ENCODE measurements at regions not wholly inside any gene's neighbourhood (a gene's known extent, or its start where the extent isn't known, plus 50 kb on each side); places are given as distances from the start of the nearest gene placed in this dataset.

- no peak for DNase-seq
- H3K9me3 ChIP-seq: peaks cover 0 to 29% (median under 1%) of the 10 kb centered on the region in 12 donors
- no peak for TF ChIP-seq POLR2A (IDR thresholded peaks at IDR 0.05)
- TF ChIP-seq, protein P1, sequence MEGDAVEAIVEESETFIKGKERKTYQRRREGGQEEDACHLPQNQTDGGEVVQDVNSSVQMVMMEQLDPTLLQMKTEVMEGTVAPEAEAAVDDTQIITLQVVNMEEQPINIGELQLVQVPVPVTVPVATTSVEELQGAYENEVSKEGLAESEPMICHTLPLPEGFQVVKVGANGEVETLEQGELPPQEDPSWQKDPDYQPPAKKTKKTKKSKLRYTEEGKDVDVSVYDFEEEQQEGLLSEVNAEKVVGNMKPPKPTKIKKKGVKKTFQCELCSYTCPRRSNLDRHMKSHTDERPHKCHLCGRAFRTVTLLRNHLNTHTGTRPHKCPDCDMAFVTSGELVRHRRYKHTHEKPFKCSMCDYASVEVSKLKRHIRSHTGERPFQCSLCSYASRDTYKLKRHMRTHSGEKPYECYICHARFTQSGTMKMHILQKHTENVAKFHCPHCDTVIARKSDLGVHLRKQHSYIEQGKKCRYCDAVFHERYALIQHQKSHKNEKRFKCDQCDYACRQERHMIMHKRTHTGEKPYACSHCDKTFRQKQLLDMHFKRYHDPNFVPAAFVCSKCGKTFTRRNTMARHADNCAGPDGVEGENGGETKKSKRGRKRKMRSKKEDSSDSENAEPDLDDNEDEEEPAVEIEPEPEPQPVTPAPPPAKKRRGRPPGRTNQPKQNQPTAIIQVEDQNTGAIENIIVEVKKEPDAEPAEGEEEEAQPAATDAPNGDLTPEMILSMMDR (IDR thresholded peaks at IDR 0.05): no peak
- intact Hi-C loops (cut with DNase I): no loop called here
- no peak overlapping the region for H3K4me3 ChIP-seq
- H3K36me3 ChIP-seq: no peaks in the 10 kb centered on the region
- no peak for ATAC-seq
- 76 to 79% (median 78%) methylated on average over 4 of the region's 4 CpGs for WGBS, 4 donors
- no peak overlapping the region for H3K27ac ChIP-seq
- no peaks in the 10 kb centered on the region for H3K4me1 ChIP-seq
- no peaks in the 10 kb centered on the region for H3K27me3 ChIP-seq
Measured at GRCh38 chr13:57865600-57866294, 234.2 kb downstream of the PCDH17 start.

- no peak overlapping the region for H3K4me3 ChIP-seq
- intact Hi-C loops (cut with DNase I): no loop called here
- TF ChIP-seq, protein P1 (IDR thresholded peaks at IDR 0.05): no peak
- DNase-seq (peak in 4 of 5 donors; percentile 15 to 56 (median 25)), ATAC-seq (peak; percentile 81 to 99 (median 95))
- no peaks in the 10 kb centered on the region for H3K27me3 ChIP-seq
- no peaks in the 10 kb centered on the region for H3K4me1 ChIP-seq
- no peaks in the 10 kb centered on the region for H3K36me3 ChIP-seq
- H3K9me3 ChIP-seq: peaks cover 0 to 7% (median 0%) of the 10 kb centered on the region in 12 donors
- 29 to 39% (median 30%) methylated on average over 3 of the region's 3 CpGs for WGBS, 4 donors
- H3K27ac ChIP-seq: peak overlapping the region in 2 of 12 donors; percentile 20 to 42
Measured at GRCh38 chr13:57874530-57874929, 243.0 kb downstream of the PCDH17 start.

DNA sequence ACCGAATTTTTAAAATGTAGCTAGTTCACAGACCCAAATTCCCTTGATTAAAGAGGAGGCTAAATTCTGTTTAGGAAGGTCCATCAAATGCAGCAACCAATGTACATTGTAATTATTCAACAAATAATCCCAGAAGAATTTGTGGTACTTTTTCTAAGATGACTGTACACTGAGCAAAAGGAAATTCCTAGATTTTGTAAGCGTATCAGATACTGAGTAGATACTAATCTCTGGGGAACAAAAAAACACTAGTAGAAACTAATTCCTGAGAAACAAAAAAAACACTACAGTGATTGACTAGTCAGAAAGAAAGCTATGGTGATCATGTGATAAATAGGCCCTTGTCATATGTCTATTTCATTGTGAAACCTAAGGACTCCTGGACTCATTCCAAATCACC lies 246.1 kb downstream of the PCDH17 start:
- no peak for DNase-seq
- H3K27ac ChIP-seq: no peak overlapping the region
- H3K4me1 ChIP-seq: no peaks in the 10 kb centered on the region
- no peak overlapping the region for H3K4me3 ChIP-seq
- WGBS, 4 donors: 86 to 93% (median 92%) methylated on average over 2 of the region's 2 CpGs
- intact Hi-C loops (cut with DNase I): no loop called here
- TF ChIP-seq POLR2A (IDR thresholded peaks at IDR 0.05): no peak
- TF ChIP-seq, protein P1 (IDR thresholded peaks at IDR 0.05): no peak
- H3K27me3 ChIP-seq: no peaks in the 10 kb centered on the region
- H3K36me3 ChIP-seq: no peaks in the 10 kb centered on the region
- H3K9me3 ChIP-seq: no peaks in the 10 kb centered on the region
- ATAC-seq: no peak

- no peaks in the 10 kb centered on the region for H3K36me3 ChIP-seq
- DNase-seq: no peak
- H3K27ac ChIP-seq: no peak overlapping the region
- TF ChIP-seq POLR2A (IDR thresholded peaks at IDR 0.05): no peak
- TF ChIP-seq, protein P1 (IDR thresholded peaks at IDR 0.05): no peak
- WGBS, 4 donors: 72 to 75% (median 74%) methylated on average over 2 of the region's 2 CpGs
- H3K4me3 ChIP-seq: no peak overlapping the region
- no peak for ATAC-seq
- intact Hi-C loops (cut with DNase I): no loop called here
- H3K27me3 ChIP-seq: no peaks in the 10 kb centered on the region
- no peaks in the 10 kb centered on the region for H3K4me1 ChIP-seq
- no peaks in the 10 kb centered on the region for H3K9me3 ChIP-seq
Measured at GRCh38 chr13:57878291-57878690, 246.7 kb downstream of the PCDH17 start.

Measured in heart left ventricle (tissue), 16 donors.